H9 (cell line): ENCODE measurements at regions not wholly inside any gene's neighbourhood (a gene's known extent, or its start where the extent isn't known, plus 50 kb on each side); places are given as distances from the start of the nearest gene placed in this dataset.
"Not testable (repeated sequence)": the region's sequence is repeated elsewhere in the genome, so short reads cannot be mapped to it uniquely, and the experiment has no call there.

Experiments
- DNase-seq: peaks from one replicate; pipeline ENCODE4 v3.0.0-alpha.2; 2017
- H2AFZ ChIP-seq: one replicate; pipeline ENCODE4 v1.6.1; 2013; ENCODE audit warnings: mild to moderate bottlenecking, low read length, control low read depth, moderate library complexity
- H2AK5ac ChIP-seq: 2 replicates; pipeline ENCODE4 v1.6.1; 2013; ENCODE audit warnings: low read length, control low read depth, mixed read lengths; ENCODE audit not compliant: insufficient read length
- H2BK120ac ChIP-seq: one replicate; pipeline ENCODE4 v1.6.1; 2013; ENCODE audit warnings: low read depth, mild to moderate bottlenecking, low read length, control low read depth, inconsistent platforms; ENCODE audit not compliant: poor library complexity, severe bottlenecking
- H2BK12ac ChIP-seq: 2 replicates; pipeline ENCODE4 v1.6.1; 2013; ENCODE audit warnings: low read length, control low read depth, mixed read lengths, low read depth; ENCODE audit not compliant: insufficient read length
- H2BK15ac ChIP-seq: 2 replicates; pipeline ENCODE4 v1.6.1; 2013; ENCODE audit warnings: low read depth, low read length, control low read depth
- H2BK20ac ChIP-seq: one replicate; pipeline ENCODE4 v1.6.1; 2013; ENCODE audit warnings: low read depth, mild to moderate bottlenecking, low read length, control low read depth, inconsistent platforms; ENCODE audit not compliant: poor library complexity, severe bottlenecking
- H2BK5ac ChIP-seq: 2 replicates; pipeline ENCODE4 v1.6.1; 2013; ENCODE audit warnings: low read length, control low read depth, mixed read lengths; ENCODE audit not compliant: insufficient read length
- H3K14ac ChIP-seq: 2 replicates; pipeline ENCODE4 v1.6.1; 2013; ENCODE audit warnings: low read length, control low read depth; ENCODE audit not compliant: insufficient read depth
- H3K18ac ChIP-seq: 2 replicates; pipeline ENCODE4 v1.6.1; 2013; ENCODE audit warnings: low read depth, mild to moderate bottlenecking, mixed read lengths, low read length, control low read depth; ENCODE audit not compliant: insufficient read length
- H3K23ac ChIP-seq: 2 replicates; pipeline ENCODE4 v1.6.1; 2013; ENCODE audit warnings: low read length, control low read depth, mixed read lengths, low read depth; ENCODE audit not compliant: insufficient read length
- H3K23me2 ChIP-seq: 2 replicates; pipeline ENCODE4 v1.6.1; 2013; ENCODE audit warnings: low read depth, mild to moderate bottlenecking, mixed read lengths, low read length, control low read depth; ENCODE audit not compliant: insufficient read length, poor library complexity, severe bottlenecking
- H3K27ac ChIP-seq: 2 replicates; pipeline ENCODE4 v1.5.1; 2013; ENCODE audit warnings: low read length, control low read depth, mixed read lengths, low read depth; ENCODE audit not compliant: insufficient read length
- H3K27me3 ChIP-seq: 2 replicates; pipeline ENCODE4 v1.6.1; 2013; ENCODE audit warnings: low read length, control low read depth, inconsistent platforms; ENCODE audit not compliant: insufficient read depth
- H3K4ac ChIP-seq: 2 replicates; pipeline ENCODE4 v1.6.1; 2013; ENCODE audit warnings: low read depth, mild to moderate bottlenecking, control low read depth, inconsistent platforms, low read length, moderate library complexity
- H3K4me1 ChIP-seq: 2 replicates; pipeline ENCODE4 v1.6.1; 2013; ENCODE audit warnings: low read length, control low read depth, inconsistent platforms; ENCODE audit not compliant: insufficient read depth
- H3K4me2 ChIP-seq: 2 replicates; pipeline ENCODE4 v1.6.1; 2013; ENCODE audit warnings: low read length, control low read depth, mixed read lengths; ENCODE audit not compliant: insufficient read length, insufficient read depth
- H3K56ac ChIP-seq: 2 replicates; pipeline ENCODE4 v1.6.1; 2013; ENCODE audit warnings: low read depth, mild to moderate bottlenecking, mixed read lengths, low read length, control low read depth; ENCODE audit not compliant: insufficient read length
- H3K79me1 ChIP-seq: 2 replicates; pipeline ENCODE4 v1.6.1; 2013; ENCODE audit warnings: low read depth, mild to moderate bottlenecking, moderate library complexity, low read length, control low read depth, inconsistent platforms; ENCODE audit not compliant: insufficient read depth, poor library complexity, severe bottlenecking
- H3K79me2 ChIP-seq: 2 replicates; pipeline ENCODE4 v1.6.1; 2013; ENCODE audit warnings: low read length, control low read depth, inconsistent platforms; ENCODE audit not compliant: insufficient read depth
- H3K9ac ChIP-seq: 2 replicates; pipeline ENCODE4 v1.6.1; 2013; ENCODE audit warnings: low read length, control low read depth, mixed read lengths; ENCODE audit not compliant: insufficient read length; ENCODE audit errors: extremely low read depth
- H3K9me3 ChIP-seq: one replicate; pipeline ENCODE4 v1.6.1; 2013; ENCODE audit warnings: low read depth, low read length, inconsistent platforms; ENCODE audit not compliant: control insufficient read depth
- H3T11ph ChIP-seq: one replicate; pipeline ENCODE4 v1.6.1; 2013; ENCODE audit warnings: mild to moderate bottlenecking, low read length, control low read depth, inconsistent platforms
- H4K20me1 ChIP-seq: one replicate; pipeline ENCODE4 v1.6.1; 2013; ENCODE audit not compliant: control insufficient read depth, insufficient read length, insufficient read depth
- H4K5ac ChIP-seq: 2 replicates; pipeline ENCODE4 v1.6.1; 2013; ENCODE audit warnings: low read depth, mild to moderate bottlenecking, mixed read lengths, low read length, control low read depth; ENCODE audit not compliant: insufficient read length
- H4K8ac ChIP-seq: replicated peaks from 2 replicates; pipeline ENCODE4 v1.6.1; 2013; ENCODE audit warnings: low read length, control low read depth, mixed read lengths, low read depth; ENCODE audit not compliant: insufficient read length
- H4K91ac ChIP-seq: 2 replicates; pipeline ENCODE4 v1.6.1; 2013; ENCODE audit warnings: low read depth, mild to moderate bottlenecking, moderate library complexity, mixed read lengths, low read length, control low read depth; ENCODE audit not compliant: insufficient read length
- H3K27ac Mint-ChIP-seq, 3 experiments: 2 replicates in 2 of 3; 3 replicates in 1 of 3; pipeline ENCODE4 v1.8.0; 2020 to 2021; ENCODE audit warnings: mixed read lengths in 3 of 3, mild to moderate bottlenecking in 1 of 3, moderate library complexity in 1 of 3
- H3K27me3 Mint-ChIP-seq: 2 replicates; pipeline ENCODE4 v1.8.0; 2021; ENCODE audit warnings: low read depth, mild to moderate bottlenecking, moderate library complexity, mixed read lengths
- H3K36me3 Mint-ChIP-seq, 3 experiments: 2 replicates in 2 of 3; 3 replicates in 1 of 3; pipeline ENCODE4 v1.8.0; 2020 to 2021; ENCODE audit warnings: low read depth in 3 of 3, mixed read lengths in 3 of 3; ENCODE audit not compliant: insufficient read depth in 1 of 3
- H3K4me1 Mint-ChIP-seq, 2 experiments: 2 replicates each; pipeline ENCODE4 v1.8.0; 2020; ENCODE audit warnings: mixed read lengths in 2 of 2
- H3K4me3 Mint-ChIP-seq, 2 experiments: 2 replicates in 1 of 2; 3 replicates in 1 of 2; pipeline ENCODE4 v1.8.0; 2020 to 2021; ENCODE audit warnings: mild to moderate bottlenecking in 2 of 2, mixed read lengths in 2 of 2, moderate library complexity in 1 of 2
- H3K9me3 Mint-ChIP-seq, 2 experiments: 2 replicates in 1 of 2; 3 replicates in 1 of 2; pipeline ENCODE4 v1.8.0; 2020; ENCODE audit warnings: mild to moderate bottlenecking in 2 of 2, mixed read lengths in 2 of 2, moderate library complexity in 1 of 2
- WGBS: extraction: QIAGEN DNeasy Blood & Tissue Kit; methylation state at CpG from one replicate; pipeline ENCODE4 v1.1.7; 2013; ENCODE audit warnings: missing lambda C conversion rate, low lambda C conversion rate, mixed read lengths; ENCODE audit not compliant: insufficient read length; ENCODE audit errors: extremely low coverage; 5-methylcytosine and 5-hydroxymethylcytosine counted together

DNA sequence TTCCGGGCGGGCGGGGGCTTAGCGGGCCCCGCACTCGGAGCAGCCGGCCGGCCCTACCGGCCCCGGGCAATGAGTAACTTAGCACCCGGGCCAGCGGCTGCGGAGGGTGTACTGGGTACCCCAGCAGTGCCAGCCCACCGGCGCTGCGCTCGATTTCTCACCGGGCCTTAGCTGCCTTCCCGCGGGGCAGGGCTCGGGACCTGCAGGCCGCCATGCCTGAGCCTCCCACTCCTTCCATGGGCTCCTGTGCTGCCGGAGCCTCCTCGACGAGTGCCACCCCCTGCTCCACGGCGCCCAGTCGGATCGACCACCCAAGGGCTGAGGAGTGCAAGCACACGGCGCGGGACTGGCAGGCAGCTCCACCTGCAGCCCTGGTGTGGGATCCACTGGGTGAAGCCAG is 427.1 kb downstream of the NAF1 start:
- H4K91ac ChIP-seq, H2BK120ac ChIP-seq, H3K23ac ChIP-seq, H3K4me1 ChIP-seq, H3K56ac ChIP-seq, H3K14ac ChIP-seq, H4K8ac ChIP-seq, H4K20me1 ChIP-seq, H3K9me3 Mint-ChIP-seq, H2BK20ac ChIP-seq, H3K23me2 ChIP-seq, H3K27me3 Mint-ChIP-seq, H3K4me3 Mint-ChIP-seq, H3K9ac ChIP-seq, H3K9me3 ChIP-seq, H3K79me1 ChIP-seq, H3K18ac ChIP-seq, H2BK15ac ChIP-seq, H3K4ac ChIP-seq, H3K4me1 Mint-ChIP-seq, H3K27ac ChIP-seq, H3K36me3 Mint-ChIP-seq, H2BK12ac ChIP-seq, DNase-seq, H3T11ph ChIP-seq, H4K5ac ChIP-seq, H2AFZ ChIP-seq, H2BK5ac ChIP-seq, H3K79me2 ChIP-seq, H3K27me3 ChIP-seq, H2AK5ac ChIP-seq, H3K27ac Mint-ChIP-seq, H3K4me2 ChIP-seq: not testable (repeated sequence)
- no CpG with 5 or more reads among the region's 32 CpGs for WGBS
